ENCODE measurements at regions not wholly inside any gene's neighbourhood (a gene's known extent, or its start where the extent isn't known, plus 50 kb on each side); places are given as distances from the start of the nearest gene placed in this dataset.

DNA sequence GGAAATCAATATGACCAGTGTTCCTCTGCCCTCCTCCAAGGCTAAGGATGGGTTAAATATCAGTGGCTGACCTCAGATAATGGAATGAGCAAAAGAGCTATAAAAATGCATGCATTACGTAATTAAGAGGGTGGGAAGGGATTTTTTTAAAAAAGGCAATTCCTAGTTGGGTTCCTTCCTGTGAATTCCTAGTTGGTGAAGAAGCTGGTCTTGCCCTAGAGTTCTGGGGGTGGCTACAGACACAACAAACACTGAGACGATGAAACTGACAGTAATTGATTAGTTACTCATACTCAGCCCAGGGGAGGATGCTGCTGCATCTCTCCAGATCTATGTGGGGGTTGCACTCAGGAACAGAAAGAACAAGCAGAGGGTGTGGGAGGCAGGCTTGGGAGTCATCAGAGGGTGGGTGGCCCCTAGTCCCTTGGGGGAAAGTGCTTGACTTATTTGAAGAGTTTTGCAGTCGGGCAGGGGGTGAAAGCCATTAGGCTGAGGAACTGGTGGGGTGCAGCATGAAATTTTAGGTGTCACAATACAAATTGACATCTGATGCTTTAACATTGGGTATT, 662.0 kb upstream of the FRG1 start:
- Histone ChIP-seq H3K23ac (ENCODE audit: low read depth, low read length) (no peak overlapping the region), H3K27ac (ENCODE audit: insufficient read depth, low read length) (peak overlapping the region; percentile 53), H3K14ac (replicated peaks; ENCODE audit: low read depth, low read length) (no peak overlapping the region), H3K36me3 (ENCODE audit: control insufficient read depth, insufficient read depth, low read length) (no peaks in the 10 kb centered on the region), H2BK20ac (ENCODE audit: low read depth, low read length) (peak overlapping the region; percentile 53; the same call in 1 of the 2 replicates), H2AFZ (replicated peaks; ENCODE audit: low read length, poor library complexity) (no peak overlapping the region), H3K79me1 (ENCODE audit: low read depth in 1 of 2, low read length in 2 of 2) (no peaks in the 10 kb centered on the region), H3K27me3 (ENCODE audit: control insufficient read depth, insufficient read depth, low read length) (no peaks in the 10 kb centered on the region), H3K9ac (ENCODE audit: low read depth, low read length) (no peak overlapping the region), H3K4ac (ENCODE audit: low read depth, low read length) (peak overlapping the region; percentile 72), H2BK15ac (ENCODE audit: low read depth, low read length) (no peak overlapping the region), H4K5ac (ENCODE audit: low read depth, low read length) (peak overlapping the region; percentile 6; the same call in 1 of the 2 replicates), H4K20me1 (ENCODE audit: insufficient read depth, low read length) (no peaks in the 10 kb centered on the region), H2BK5ac (ENCODE audit: low read depth, low read length, poor library complexity, severe bottlenecking) (peak overlapping the region; percentile 79), H2AK9ac (replicated peaks; ENCODE audit: low read depth, low read length, poor library complexity) (no peak overlapping the region), H3K4me1 (ENCODE audit: control insufficient read depth, insufficient read depth, low read length) (peaks cover 8% of the 10 kb centered on the region), H2BK120ac (ENCODE audit: low read depth, low read length) (peak overlapping the region; percentile 72), H2AK5ac (ENCODE audit: low read depth, low read length) (no peak overlapping the region), H3K9me1 (ENCODE audit: insufficient read depth, low read length) (peaks cover 3% of the 10 kb centered on the region; the same call in 1 of the 2 replicates), H4K91ac (ENCODE audit: insufficient read depth, low read depth, low read length) (0 out of 2 replicates have a peak overlapping the region, but pooled peaks have one; percentile 68), H3K18ac (ENCODE audit: low read depth, low read length) (peak overlapping the region; percentile 72; the same call in 1 of the 2 replicates), H3K9me3 (ENCODE audit: control insufficient read depth, insufficient read depth, low read length) (no peaks in the 10 kb centered on the region), H3K56ac (ENCODE audit: extremely low read depth, insufficient read depth, low read length) (no peak overlapping the region), H4K8ac (ENCODE audit: low read depth in 2 of 2, low read length in 2 of 2) (peak overlapping the region in 1 of 2 experiments; percentile 60; a peak in 1 of 4 replicates), H3K4me3 (ENCODE audit: insufficient read depth, low read depth, low read length) (no peak overlapping the region), H3K4me2 (ENCODE audit: low read depth, low read length) (0 out of 2 replicates have a peak overlapping the region, but pooled peaks have one; percentile 22)
- CTCF ChIA-PET, result no interaction called here
- no TSS peak for BruUV-seq (replicated peaks)
- dilution Hi-C loops (cut with HindIII; ENCODE audit: low sequenced_read_pairs, unreplicated experiment), result no loop called here
- TF ChIP-seq RFX5 (IDR thresholded peaks at IDR 0.05; ENCODE audit: low read depth, low read length), result no peak
- TF ChIP-seq SMC3 (IDR thresholded peaks at IDR 0.05; ENCODE audit: low read depth, low read length), result no peak
- TF ChIP-seq BHLHE40 (IDR thresholded peaks at IDR 0.05; ENCODE audit: low read depth, low read length), result no peak
- peak; percentile 51; the same call in 1 of the 2 replicates for TF ChIP-seq CEBPB (IDR thresholded peaks at IDR 0.05; ENCODE audit: low read depth, low read length)
- TF ChIP-seq RAD21 (IDR thresholded peaks at IDR 0.05; ENCODE audit: low read length), result no peak
- POLR2A ChIA-PET (ENCODE audit: unreplicated experiment), result no interaction called here
- ATAC-seq (ENCODE audit: low read depth) (peak; percentile 43), DNase-seq (peak; percentile 72)
- no CpG with 5 or more reads among the region's 3 CpGs for WGBS, 2 experiments (ENCODE audit: extremely low coverage in 2 of 2, insufficient read length in 1 of 2)
- intact Hi-C loops (cut with micrococcal nuclease), result loop anchor here (1.0 kb wide), 1 partner anchor 8 kb away; no protein-coding TSS in a partner anchor
- in situ Hi-C loops (cut with MboI; ENCODE audit: low sequenced_read_pairs), result no loop called here

Measured in IMR-90 (cell line).